ENCODE measurements at regions not wholly inside any gene's neighbourhood (a gene's known extent, or its start where the extent isn't known, plus 50 kb on each side); places are given as distances from the start of the nearest gene placed in this dataset.

GRCh38 chr17:79192503-79193351 is 118.1 kb downstream of the ENGASE start (continued):
- TF ChIP-seq ATF2 (CRISPR knock-in tag; IDR thresholded peaks at IDR 0.05) (peak; percentile 40; the same call in 1 of the 2 replicates), DRAP1 (CRISPR knock-in tag; IDR thresholded peaks at IDR 0.05) (no peak), PITX1 (CRISPR knock-in tag; IDR thresholded peaks at IDR 0.05) (0 out of 2 replicates have a peak, but pooled peaks have one; percentile 47), PRMT3 (CRISPR knock-in tag; IDR thresholded peaks at IDR 0.05; ENCODE audit: borderline replicate concordance, low read depth) (no peak), NKX3-1 (CRISPR knock-in tag; IDR thresholded peaks at IDR 0.05) (peak; percentile 76; the same call in 1 of the 2 replicates), ZNF724P (CRISPR knock-in tag; IDR thresholded peaks at IDR 0.05; ENCODE audit: borderline replicate concordance) (no peak), ZNF639 (CRISPR knock-in tag; conservative IDR thresholded peaks at IDR 0.05) (no peak; the same call in 1 of the 2 replicates), ZNF441 (CRISPR knock-in tag; IDR thresholded peaks at IDR 0.05; ENCODE audit: borderline replicate concordance) (peak; percentile 83; the same call in 1 of the 2 replicates), ZMAT5 (CRISPR knock-in tag; IDR thresholded peaks at IDR 0.05; ENCODE audit: borderline replicate concordance, low read depth) (no peak), ZNF704 (CRISPR knock-in tag; IDR thresholded peaks at IDR 0.05; ENCODE audit: borderline replicate concordance) (no peak), ZNF331 (CRISPR knock-in tag; IDR thresholded peaks at IDR 0.05) (peak; percentile 76), ZFY (CRISPR knock-in tag; IDR thresholded peaks at IDR 0.05) (peak; percentile 51; the same call in 1 of the 2 replicates), ARID4A (CRISPR knock-in tag; IDR thresholded peaks at IDR 0.05; ENCODE audit: borderline replicate concordance) (no peak; the same call in 1 of the 2 replicates), GZF1 (CRISPR knock-in tag; IDR thresholded peaks at IDR 0.05) (peak; percentile 76; the same call in 1 of the 2 replicates), SMAD9 (CRISPR knock-in tag; IDR thresholded peaks at IDR 0.05) (0 out of 2 replicates have a peak, but pooled peaks have one; percentile 51), ZNF7 (CRISPR knock-in tag; IDR thresholded peaks at IDR 0.05) (no peak), ZIK1 (CRISPR knock-in tag; IDR thresholded peaks at IDR 0.05; ENCODE audit: borderline replicate concordance, low read depth) (no peak), FOXA3 (CRISPR knock-in tag; IDR thresholded peaks at IDR 0.05) (no peak), SP1 (IDR thresholded peaks at IDR 0.05) (no peak), SP1 (CRISPR knock-in tag; IDR thresholded peaks at IDR 0.05) (no peak)

Data from HepG2 (cell line).